ENCODE measurements at regions not wholly inside any gene's neighbourhood (a gene's known extent, or its start where the extent isn't known, plus 50 kb on each side); places are given as distances from the start of the nearest gene placed in this dataset.
"Not testable (repeated sequence)": the region's sequence is repeated elsewhere in the genome, so short reads cannot be mapped to it uniquely, and the experiment has no call there.

DNA sequence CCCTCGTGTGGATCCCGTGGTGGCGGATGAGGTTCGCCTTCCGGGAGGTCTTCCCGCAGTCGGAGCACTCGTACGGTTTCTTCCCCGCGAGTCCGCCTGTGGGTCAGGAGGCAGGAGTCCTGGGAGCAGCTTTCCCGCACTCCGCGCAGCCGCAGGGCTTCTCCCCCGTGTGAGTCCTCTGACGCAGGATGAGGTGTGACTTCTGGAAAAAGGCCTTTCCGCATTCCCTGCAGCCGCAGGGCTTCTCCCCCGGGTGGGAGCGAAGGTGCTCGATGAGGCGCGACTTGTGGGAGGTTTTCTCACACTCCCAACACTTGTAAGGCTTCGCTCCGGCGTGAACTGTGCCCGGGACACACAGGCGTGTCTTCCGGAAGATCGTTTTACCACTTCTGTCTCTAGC is 68.8 kb upstream of the WIPI2 start:
- H3K36me3 ChIP-seq (ENCODE audit: control insufficient read depth, insufficient read depth, low read length); H3K9me3 ChIP-seq (replicated peaks; ENCODE audit: control insufficient read depth, insufficient read depth, low read depth, low read length); POLR2A ChIA-PET; H3K4me3 ChIP-seq; H3K4me2 ChIP-seq (ENCODE audit: insufficient read depth, low read length); ATAC-seq; H3K79me2 ChIP-seq (ENCODE audit: control insufficient read depth, insufficient read depth, low read length); intact Hi-C loops (cut with micrococcal nuclease); H2AFZ ChIP-seq (ENCODE audit: low read depth, low read length); H3K9me1 ChIP-seq (ENCODE audit: control insufficient read depth, insufficient read depth, low read length); H4K20me1 ChIP-seq (replicated peaks; ENCODE audit: control insufficient read depth, insufficient read depth, low read length); BruUV-seq (replicated peaks); DNase-seq (ENCODE audit: extremely low read depth in 1 of 4, low spot score in 3 of 4); H3K27ac ChIP-seq (ENCODE audit: extremely low read depth, low read depth, low read length); FAIRE-seq; H3K9ac ChIP-seq (ENCODE audit: insufficient read depth in 1 of 2, low read depth in 2 of 2, low read length in 2 of 2): not testable (repeated sequence)
- H3K27me3 ChIP-seq (ENCODE audit: control insufficient read depth in 2 of 2, insufficient read depth in 2 of 2, low read length in 2 of 2), result peaks cover 28 to 48% of the 10 kb centered on the region in 2 experiments
- peaks cover 0 to 12% of the 10 kb centered on the region in 2 experiments; a peak in 2 of 5 replicates for H3K4me1 ChIP-seq (replicated peaks in 1 of 2; ENCODE audit: control insufficient read depth in 2 of 2, insufficient read depth in 2 of 2, low read length in 2 of 2)
- in situ Hi-C loops (cut with MboI), result loop anchor here (5.0 kb wide), 1 partner anchor 726 kb away; no protein-coding TSS in a partner anchor
- CTCF ChIA-PET (ENCODE audit: low intra/inter-chr PET ratio), result interaction anchor here (0.6 kb wide), 1 partner anchor 727 kb away, joined by 3 read pairs; no protein-coding TSS in a partner anchor
- 69% methylated on average over 6 of the region's 32 CpGs for WGBS (ENCODE audit: insufficient coverage, low coverage, missing lambda C conversion rate)

DNA sequence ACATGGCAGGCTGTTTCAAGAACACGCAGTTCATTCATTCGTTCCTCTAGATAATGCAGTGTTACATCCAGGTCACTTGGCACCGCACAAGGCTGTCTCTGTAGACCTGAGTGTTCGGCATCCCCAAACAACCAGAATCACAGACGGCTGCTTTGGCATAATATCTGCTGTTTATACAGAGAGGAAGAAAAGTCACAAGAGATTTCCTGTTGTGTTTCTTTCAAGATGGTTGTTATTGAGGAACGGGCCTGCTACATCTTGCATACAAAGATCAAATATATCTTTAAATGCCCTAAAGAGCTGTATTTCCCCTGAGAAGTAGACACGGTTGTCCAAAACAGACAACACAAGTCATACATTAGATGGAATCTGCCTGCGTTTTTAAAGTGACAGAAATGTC is 58.8 kb upstream of the WIPI2 start:
- CTCF ChIA-PET (ENCODE audit: low intra/inter-chr PET ratio), result not testable (repeated sequence)

More for the DNA sequence above, 58.8 kb upstream of the WIPI2 start:
- WGBS (ENCODE audit: insufficient coverage, low coverage, missing lambda C conversion rate), result 7% methylated on average over 7 of the region's 8 CpGs
- ATAC-seq; H3K27ac ChIP-seq (ENCODE audit: extremely low read depth, low read depth, low read length); H3K36me3 ChIP-seq (ENCODE audit: control insufficient read depth, insufficient read depth, low read length); DNase-seq (ENCODE audit: extremely low read depth in 1 of 4, low spot score in 3 of 4); in situ Hi-C loops (cut with MboI); BruUV-seq (replicated peaks); H3K4me1 ChIP-seq (replicated peaks in 1 of 2; ENCODE audit: control insufficient read depth in 2 of 2, insufficient read depth in 2 of 2, low read length in 2 of 2); FAIRE-seq; H3K9ac ChIP-seq (ENCODE audit: insufficient read depth in 1 of 2, low read depth in 2 of 2, low read length in 2 of 2); H3K79me2 ChIP-seq (ENCODE audit: control insufficient read depth, insufficient read depth, low read length); H4K20me1 ChIP-seq (replicated peaks; ENCODE audit: control insufficient read depth, insufficient read depth, low read length); H3K9me3 ChIP-seq (replicated peaks; ENCODE audit: control insufficient read depth, insufficient read depth, low read depth, low read length); H3K4me3 ChIP-seq; POLR2A ChIA-PET; intact Hi-C loops (cut with micrococcal nuclease); H3K9me1 ChIP-seq (ENCODE audit: control insufficient read depth, insufficient read depth, low read length); H3K4me2 ChIP-seq (ENCODE audit: insufficient read depth, low read length); H2AFZ ChIP-seq (ENCODE audit: low read depth, low read length): not testable (repeated sequence)
- H3K27me3 ChIP-seq (ENCODE audit: control insufficient read depth in 2 of 2, insufficient read depth in 2 of 2, low read length in 2 of 2), result peaks cover 6 to 15% of the 10 kb centered on the region in 2 experiments; a peak in 4 of 5 replicates

Data from K562 (cell line).